ENCODE measurements at regions not wholly inside any gene's neighbourhood (a gene's known extent, or its start where the extent isn't known, plus 50 kb on each side); places are given as distances from the start of the nearest gene placed in this dataset.

DNA sequence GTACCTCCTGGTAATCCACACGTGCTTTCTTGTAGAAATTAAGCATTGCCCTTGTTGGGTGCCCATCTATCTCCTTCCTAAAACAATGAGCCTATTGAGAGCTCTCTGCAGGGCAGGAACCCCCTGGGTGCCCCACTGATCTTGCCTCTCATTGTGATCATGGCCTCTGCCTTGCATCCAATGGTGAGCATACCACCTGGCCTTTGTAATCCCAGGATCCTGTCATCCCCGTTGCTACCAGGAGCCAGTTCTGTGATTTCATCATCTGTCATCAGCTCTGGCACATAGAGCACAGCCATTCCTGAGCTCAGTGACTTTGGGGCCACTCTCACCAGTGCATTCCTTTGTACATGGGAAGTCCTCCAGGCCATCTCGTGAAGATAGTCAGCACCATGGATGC, 381.0 kb upstream of the ID2 start:
- TF ChIP-seq CTCF (IDR thresholded peaks at IDR 0.05 in 2 of 3, conservative IDR thresholded peaks at IDR 0.05 in 1 of 3; ENCODE audit: insufficient read depth in 2 of 3, low read depth in 1 of 3, low read length in 3 of 3) (no peak), RBM39 (optimal IDR thresholded peaks at IDR 0.05; ENCODE audit: low read depth, low read length) (no peak), ZFP91 (CRISPR knock-in tag; IDR thresholded peaks at IDR 0.05) (no peak), TARDBP (IDR thresholded peaks at IDR 0.05) (no peak), RFX5 (IDR thresholded peaks at IDR 0.05; ENCODE audit: low read depth, low read length) (no peak)

All from K562 (cell line).